CD4-positive, alpha-beta T cell treated with Interleukin-17A for 4 hours (primary cell): ENCODE measurements at regions not wholly inside any gene's neighbourhood (a gene's known extent, or its start where the extent isn't known, plus 50 kb on each side); places are given as distances from the start of the nearest gene placed in this dataset.

Experiments
- DNase-seq: peaks from one replicate; pipeline ENCODE4 v3.0.0-alpha.2; 2020; ENCODE audit warnings: mixed read lengths

DNA sequence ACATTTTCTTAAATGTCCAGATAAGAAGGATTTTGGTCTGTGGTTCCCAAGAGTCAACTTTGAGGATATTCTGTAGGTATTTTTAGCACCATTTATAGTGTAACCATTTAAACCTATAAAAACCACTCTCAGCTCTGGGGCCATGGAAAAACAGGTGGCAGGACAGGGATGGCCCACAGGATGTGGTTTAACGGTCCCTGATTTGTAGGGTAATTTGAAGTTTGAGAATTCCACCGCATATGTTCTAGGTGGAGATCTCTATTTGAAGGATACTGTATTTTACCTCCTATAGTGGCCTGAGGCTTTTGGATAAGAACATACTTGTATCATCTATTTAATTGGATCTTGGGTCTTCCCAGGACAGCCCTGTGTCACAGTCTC lies 62.4 kb upstream of the IGLL5 start:
- no peak for DNase-seq

DNA sequence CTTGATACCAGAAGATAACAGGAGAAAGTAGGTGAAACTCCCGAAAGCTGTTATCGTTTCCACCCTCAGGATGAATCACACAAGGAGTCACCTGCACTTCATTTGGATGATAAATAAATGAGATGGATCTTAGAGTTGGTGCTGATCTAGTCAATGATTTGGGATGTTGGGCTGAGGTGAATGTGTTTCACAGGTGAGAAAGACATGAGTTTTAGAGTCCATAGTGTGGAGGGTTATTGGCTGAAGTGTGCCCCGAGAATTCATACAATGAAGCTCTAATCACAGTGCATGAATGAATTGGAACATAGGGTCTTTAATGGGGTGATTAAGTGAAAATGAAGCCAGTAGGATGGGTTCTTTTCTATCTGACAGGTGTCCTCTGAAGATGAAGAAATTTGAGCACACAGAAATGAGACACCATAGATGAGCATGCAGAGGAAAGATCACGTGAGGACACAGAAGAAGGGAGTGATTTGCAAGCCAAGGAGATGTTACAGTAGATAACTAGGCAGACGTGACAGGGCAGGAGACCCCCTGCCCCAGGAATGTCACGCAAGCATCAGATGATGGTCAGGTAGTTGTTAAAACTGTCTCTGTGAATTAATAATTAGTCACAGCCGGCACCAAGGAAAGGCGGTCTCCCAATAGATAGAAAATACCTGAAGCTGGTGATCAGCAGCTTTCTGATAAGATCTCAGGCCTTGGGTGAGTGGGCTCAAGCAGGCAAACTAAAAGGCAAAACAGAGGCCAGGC lies 60.3 kb upstream of the IGLL5 start:
- DNase-seq, result no peak

DNA sequence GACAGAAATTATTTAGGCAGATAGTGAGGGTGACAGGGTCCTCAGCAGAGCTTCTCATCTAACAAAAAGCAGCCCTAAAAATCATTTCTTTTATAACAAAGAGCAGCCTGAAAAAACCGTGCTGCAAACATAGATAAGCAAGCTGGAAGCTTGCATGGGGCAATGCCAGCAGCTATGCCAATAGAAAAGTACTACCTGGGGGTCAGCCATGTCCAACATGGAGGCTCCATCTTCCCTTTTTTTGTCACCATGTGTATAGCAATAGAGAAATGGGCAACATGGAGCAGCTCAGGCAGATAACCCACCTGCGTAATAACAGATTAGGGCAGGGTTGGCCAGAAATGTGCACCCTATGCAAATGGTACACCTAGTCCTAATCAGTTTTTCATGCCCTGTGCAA lies 57.4 kb upstream of the IGLL5 start:
- no peak for DNase-seq

DNA sequence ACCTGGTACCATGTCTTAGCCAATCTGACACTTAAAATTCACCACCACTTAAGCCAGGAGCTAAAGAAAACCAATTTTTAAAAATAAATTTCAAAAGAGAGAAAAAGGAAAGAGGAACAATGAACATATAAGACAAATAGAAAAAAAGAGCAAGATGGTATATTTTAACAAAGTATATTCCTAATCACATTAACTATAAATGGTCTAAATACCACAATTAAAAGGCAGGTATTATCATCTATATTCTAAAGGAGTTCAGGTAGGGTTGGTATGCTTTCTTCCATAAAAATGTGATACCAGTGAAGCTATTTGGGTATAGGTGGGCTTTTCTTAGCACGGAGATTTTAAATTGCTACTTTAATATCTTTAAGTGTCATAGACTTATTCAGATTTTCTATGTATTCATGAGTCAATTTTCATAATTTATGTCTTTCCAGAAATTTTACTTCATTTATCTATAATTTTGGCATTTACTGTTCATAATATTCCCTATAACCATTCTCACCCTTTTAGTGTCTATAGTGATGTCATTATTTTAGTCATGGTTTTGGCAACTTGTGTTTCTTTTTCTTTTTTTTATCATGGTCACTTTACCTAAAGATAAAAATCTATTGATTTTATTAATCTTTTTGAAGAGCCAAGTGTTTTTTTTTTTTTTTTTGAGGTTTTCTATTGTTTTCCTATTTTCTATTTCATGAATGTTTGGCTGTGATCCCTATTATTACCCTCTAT lies 56.5 kb upstream of the IGLL5 start:
- DNase-seq, result no peak

DNA sequence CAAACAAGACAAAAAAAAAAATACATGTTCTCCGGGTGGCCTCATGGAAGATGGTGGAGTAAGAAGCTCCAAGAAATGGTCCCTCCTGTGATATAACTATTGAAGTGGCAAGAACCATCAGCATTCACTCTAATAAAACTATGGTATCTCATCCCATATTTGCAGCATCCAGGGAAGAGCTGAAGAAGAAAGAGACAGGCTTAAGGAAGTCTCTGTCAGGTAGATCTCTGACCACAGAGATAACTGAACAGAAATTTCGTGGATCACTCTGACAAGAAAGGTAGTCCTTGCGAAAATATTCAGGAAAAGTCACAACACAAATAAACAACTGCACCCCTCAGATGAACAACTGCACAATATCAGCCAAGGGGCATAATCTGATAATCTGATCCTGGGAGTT lies 54.6 kb upstream of the IGLL5 start:
- DNase-seq, result no peak

DNA sequence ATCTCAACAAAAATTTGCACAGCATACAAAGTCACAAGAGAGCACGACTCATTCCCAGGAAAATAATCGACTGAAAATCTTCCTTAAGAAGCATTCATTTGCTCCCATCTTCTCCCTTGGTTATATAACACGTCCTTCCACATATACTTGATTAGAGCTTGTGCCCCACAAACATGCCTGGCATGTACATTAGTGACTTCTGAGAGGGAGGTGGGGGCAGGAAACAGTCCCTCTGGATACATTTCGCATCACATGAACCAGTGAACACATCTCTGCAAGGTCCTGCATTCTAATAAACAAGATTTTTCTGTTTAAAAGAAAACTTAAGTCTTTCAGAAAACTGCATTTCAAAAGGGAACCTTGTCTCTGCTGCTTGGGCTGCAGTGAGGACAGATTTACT lies 54.1 kb upstream of the IGLL5 start:
- no peak for DNase-seq

DNA sequence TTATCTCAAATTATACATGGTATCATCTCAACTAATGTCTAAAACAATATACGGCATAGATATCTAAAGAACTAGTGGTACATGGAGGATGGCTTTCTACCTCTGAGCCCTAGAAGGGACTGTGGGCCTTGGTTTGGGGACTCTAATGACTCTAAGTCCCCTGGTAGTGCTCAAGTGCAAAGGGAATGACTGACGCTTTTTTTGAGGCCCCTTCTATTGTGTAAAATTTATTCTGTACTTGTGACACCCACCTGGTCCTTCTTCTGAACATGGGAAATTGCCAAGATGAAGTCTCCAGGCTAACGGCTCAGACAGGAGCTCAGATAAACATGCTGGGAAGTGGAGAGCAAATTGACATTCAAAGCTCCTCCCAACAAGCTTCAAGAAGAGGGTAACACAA lies 53.4 kb upstream of the IGLL5 start:
- DNase-seq, result no peak

DNA sequence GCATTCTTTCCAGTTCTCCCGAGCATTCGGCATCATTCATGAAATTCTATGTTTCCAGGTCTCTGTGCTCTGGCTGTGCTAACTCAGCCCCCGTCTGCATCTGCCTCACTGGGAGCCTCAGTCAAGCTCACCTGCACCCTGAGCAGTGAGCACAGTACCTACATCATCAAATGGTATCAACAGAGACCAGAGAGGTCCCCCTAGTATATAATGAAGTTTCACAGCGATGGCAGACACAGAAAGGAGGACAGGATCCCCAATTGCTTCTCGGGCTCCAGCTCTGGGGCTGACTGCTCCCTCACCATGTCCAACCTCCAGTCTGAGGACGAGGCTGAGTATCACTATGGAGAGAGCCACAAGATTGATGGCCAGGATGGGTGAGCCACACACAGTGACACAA lies 52.8 kb upstream of the IGLL5 start:
- DNase-seq, result no peak

DNA sequence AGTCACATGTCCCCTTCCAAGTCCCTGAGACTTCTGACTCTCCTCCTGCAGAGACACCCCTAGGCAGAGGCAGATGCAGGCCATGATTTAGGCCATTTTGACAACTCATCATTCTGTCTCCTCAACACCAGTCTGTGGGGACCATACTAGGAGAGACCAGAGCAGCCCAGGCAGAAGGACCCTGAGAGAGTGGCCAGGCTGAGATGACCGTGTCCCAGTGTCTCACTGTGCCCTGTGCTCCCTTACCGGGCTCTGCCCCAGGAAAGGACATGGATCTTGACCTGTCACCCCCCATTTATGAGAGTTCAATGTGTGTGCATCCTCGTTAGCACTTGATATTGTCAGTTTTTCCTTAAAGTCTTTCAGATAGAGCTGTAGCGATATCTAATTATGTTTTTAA lies 52.4 kb upstream of the IGLL5 start:
- no peak for DNase-seq

DNA sequence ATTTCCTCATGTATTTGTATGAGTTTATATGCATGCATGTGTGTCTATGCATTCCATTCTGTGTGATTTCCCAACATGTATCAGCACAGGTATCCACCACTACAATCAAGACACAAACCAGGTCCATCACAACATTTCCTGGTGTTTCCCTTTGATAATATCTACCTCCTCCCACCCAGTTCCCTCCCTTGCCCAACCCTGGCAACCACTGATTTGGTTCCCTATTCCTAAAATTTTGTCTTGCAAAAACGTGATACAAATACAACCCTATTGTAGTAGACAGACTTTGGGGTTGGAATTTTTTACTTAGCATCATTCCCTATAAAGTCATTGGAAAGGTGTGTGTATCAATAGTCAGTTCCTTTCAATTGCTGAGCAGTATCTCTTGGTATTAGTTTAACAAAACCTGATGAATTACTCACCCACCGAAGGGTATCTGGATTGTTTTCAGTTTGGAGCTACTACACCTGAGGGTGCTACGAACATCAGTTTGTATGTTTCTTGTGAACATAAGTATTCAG lies 51.8 kb upstream of the IGLL5 start:
- no peak for DNase-seq

DNA sequence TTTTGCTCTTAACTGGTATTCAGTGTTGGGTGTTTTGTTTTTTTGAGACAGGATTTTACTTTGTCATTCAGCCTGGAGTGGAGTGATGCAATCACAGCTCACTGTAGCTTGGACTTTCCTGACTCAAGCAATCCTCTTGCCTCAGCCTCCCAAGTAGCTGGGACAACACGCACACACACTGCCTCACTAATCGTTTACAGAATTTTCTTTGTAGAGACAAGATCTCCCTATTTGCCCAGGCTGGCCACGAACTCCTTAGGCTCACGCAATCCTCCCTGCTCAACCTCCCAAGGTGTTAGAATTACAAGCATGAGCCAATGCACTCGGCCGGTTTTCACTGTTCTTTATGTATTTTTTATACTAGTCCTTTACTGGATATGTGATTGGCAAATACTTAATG lies 51.0 kb upstream of the IGLL5 start:
- DNase-seq, result no peak
